ENCODE measurements at regions not wholly inside any gene's neighbourhood (a gene's known extent, or its start where the extent isn't known, plus 50 kb on each side); places are given as distances from the start of the nearest gene placed in this dataset.

DNA sequence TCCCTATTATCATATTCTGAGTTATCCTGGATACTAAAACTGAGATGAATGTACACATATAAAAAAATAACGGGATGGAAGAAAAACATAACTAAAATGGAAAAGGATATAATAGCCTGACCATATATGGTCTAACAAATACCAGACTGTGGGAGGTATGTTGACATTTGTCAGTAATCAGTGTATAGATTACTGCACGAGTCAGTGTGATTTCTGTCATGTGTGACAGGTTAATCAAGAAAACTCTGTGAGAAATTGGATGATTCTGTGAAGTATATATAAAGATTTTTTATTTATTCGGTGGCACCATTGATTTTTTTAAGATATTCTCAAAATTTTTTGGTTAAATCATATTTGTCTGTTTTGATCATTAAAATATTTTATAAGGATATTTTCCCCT, 547.3 kb upstream of the B3GALT2 start:
- TF ChIP-seq CTCF (IDR thresholded peaks at IDR 0.05) = no peak
- no peak for TF ChIP-seq POLR2A (IDR thresholded peaks at IDR 0.05)

Data from heart left ventricle (tissue), 13 donors.